Peyer's patch (tissue), 4 donors: ENCODE measurements at regions not wholly inside any gene's neighbourhood (a gene's known extent, or its start where the extent isn't known, plus 50 kb on each side); places are given as distances from the start of the nearest gene placed in this dataset.

ENCODE experiments used
- POLR2A ChIP-seq, 2 donors: fragments of 450-650 bp; IDR thresholded peaks; one replicate each; pipeline ENCODE4 v1.5.1; 2017; ENCODE audit warnings: antibody characterized with exemption in 2 of 2, mild to moderate bottlenecking in 2 of 2, moderate library complexity in 2 of 2
- TF ChIP-seq, protein P1 (sequence below), 6 experiments: fragments of 450-650 bp in 4 of 6; fragments of 200-600 bp in 2 of 6; sonication (generic) in 1 of 6; IDR thresholded peaks; one replicate each; pipeline ENCODE4 v1.5.1; 2017 to 2019; ENCODE audit warnings: antibody characterized with exemption in 6 of 6, mild to moderate bottlenecking in 3 of 6, moderate library complexity in 1 of 6

DNA sequence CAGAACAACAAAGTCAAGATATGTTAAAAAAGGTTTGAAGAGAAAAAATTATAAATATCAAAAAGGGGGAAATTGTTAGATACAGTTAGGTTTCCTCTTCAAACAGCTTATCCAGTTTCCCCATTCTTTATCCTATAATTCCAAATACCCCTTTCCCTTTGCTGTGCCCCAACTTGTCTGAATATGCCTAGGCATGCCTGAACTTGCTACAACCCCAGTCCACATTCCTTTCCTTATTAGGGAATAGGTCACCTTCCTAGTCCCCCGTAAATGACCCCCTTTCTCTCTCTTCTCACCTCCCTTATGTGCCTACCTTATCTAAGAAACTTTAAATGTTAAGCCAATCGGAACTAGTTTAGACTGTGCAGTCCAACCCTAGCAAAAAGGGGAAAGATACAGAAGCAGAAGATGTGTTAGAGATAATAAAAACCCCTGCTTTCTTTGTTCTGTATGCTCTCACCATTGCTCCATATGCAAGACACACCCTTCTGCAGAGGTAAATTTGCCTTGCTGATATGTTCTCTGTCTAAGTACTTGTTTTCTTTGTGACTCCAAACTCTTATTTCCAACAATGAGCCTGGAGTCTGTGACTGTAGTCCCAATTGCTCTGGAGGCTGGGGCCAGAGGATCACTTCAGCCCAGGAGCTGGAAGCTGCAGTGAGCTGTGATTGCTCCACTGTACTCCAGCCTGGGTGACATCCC is 810.1 kb downstream of the PLA2G4A start:
- TF ChIP-seq POLR2A (IDR thresholded peaks at IDR 0.05): no peak
- TF ChIP-seq, protein P1, sequence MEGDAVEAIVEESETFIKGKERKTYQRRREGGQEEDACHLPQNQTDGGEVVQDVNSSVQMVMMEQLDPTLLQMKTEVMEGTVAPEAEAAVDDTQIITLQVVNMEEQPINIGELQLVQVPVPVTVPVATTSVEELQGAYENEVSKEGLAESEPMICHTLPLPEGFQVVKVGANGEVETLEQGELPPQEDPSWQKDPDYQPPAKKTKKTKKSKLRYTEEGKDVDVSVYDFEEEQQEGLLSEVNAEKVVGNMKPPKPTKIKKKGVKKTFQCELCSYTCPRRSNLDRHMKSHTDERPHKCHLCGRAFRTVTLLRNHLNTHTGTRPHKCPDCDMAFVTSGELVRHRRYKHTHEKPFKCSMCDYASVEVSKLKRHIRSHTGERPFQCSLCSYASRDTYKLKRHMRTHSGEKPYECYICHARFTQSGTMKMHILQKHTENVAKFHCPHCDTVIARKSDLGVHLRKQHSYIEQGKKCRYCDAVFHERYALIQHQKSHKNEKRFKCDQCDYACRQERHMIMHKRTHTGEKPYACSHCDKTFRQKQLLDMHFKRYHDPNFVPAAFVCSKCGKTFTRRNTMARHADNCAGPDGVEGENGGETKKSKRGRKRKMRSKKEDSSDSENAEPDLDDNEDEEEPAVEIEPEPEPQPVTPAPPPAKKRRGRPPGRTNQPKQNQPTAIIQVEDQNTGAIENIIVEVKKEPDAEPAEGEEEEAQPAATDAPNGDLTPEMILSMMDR (IDR thresholded peaks at IDR 0.05): no peak
